CD4-positive, CD25-positive, alpha-beta regulatory T cell (primary cell): ENCODE measurements at regions not wholly inside any gene's neighbourhood (a gene's known extent, or its start where the extent isn't known, plus 50 kb on each side); places are given as distances from the start of the nearest gene placed in this dataset.

Experiments
- ATAC-seq, 2 donors: fragments of 150-1000 bp; cut with Tn5 transposase; one replicate each; pipeline ENCODE4 v1.10.0; 2021; ENCODE audit warnings: low read depth in 2 of 2, moderate number of reproducible peaks in 2 of 2, moderate library complexity in 1 of 2
- DNase-seq, 3 donors: peaks; one replicate each; pipeline versions ENCODE4 v3.0.0 to v3.0.0-alpha.2; 2012 to 2022; ENCODE audit warnings: mixed read lengths in 1 of 3
- H3K27ac ChIP-seq: one replicate; pipeline ENCODE4 v1.7.0; 2013; ENCODE audit warnings: mild to moderate bottlenecking, low read length; ENCODE audit not compliant: insufficient read depth, poor library complexity, severe bottlenecking
- H3K27me3 ChIP-seq: one replicate; pipeline ENCODE4 v1.7.0; 2013; ENCODE audit warnings: low read length; ENCODE audit not compliant: control insufficient read depth, insufficient read depth
- H3K36me3 ChIP-seq: one replicate; pipeline ENCODE4 v1.7.0; 2013; ENCODE audit warnings: mild to moderate bottlenecking, low read length, moderate library complexity; ENCODE audit not compliant: control insufficient read depth, insufficient read depth
- H3K4me1 ChIP-seq: 2 replicates; pipeline ENCODE4 v1.7.0; 2013; ENCODE audit warnings: mild to moderate bottlenecking, low read length; ENCODE audit not compliant: insufficient read depth, control insufficient read depth, poor library complexity, severe bottlenecking
- H3K4me3 ChIP-seq: one replicate; pipeline ENCODE4 v1.7.0; 2013; ENCODE audit warnings: low read depth, mild to moderate bottlenecking, low read length, moderate library complexity
- H3K9me3 ChIP-seq, 2 experiments: 1 replicate in 1 of 2; 2 replicates in 1 of 2; pipeline ENCODE4 v1.7.0; 2013; ENCODE audit warnings: low read length in 2 of 2, mild to moderate bottlenecking in 1 of 2, moderate library complexity in 1 of 2; ENCODE audit not compliant: control insufficient read depth in 2 of 2
- H3K27ac Mint-ChIP-seq, 3 donors: one replicate each; pipeline ENCODE4 v1.8.0; 2020 to 2022; ENCODE audit warnings: mild to moderate bottlenecking in 3 of 3, mixed read lengths in 3 of 3, moderate library complexity in 2 of 3
- H3K27me3 Mint-ChIP-seq: one replicate; pipeline ENCODE4 v1.8.0; 2022; ENCODE audit warnings: mild to moderate bottlenecking, mixed read lengths
- H3K36me3 Mint-ChIP-seq: one replicate; pipeline ENCODE4 v1.8.0; 2020; ENCODE audit warnings: mixed read lengths
- H3K4me1 Mint-ChIP-seq, 4 donors: one replicate each; pipeline ENCODE4 v1.8.0; 2020 to 2022; ENCODE audit warnings: mixed read lengths in 4 of 4, mild to moderate bottlenecking in 1 of 4
- H3K4me3 Mint-ChIP-seq, 4 donors: one replicate each; pipeline ENCODE4 v1.8.0; 2020 to 2022; ENCODE audit warnings: mild to moderate bottlenecking in 4 of 4, mixed read lengths in 4 of 4, moderate library complexity in 3 of 4
- H3K9me3 Mint-ChIP-seq, 7 donors: one replicate each; pipeline ENCODE4 v1.8.0; 2020 to 2022; ENCODE audit warnings: mixed read lengths in 7 of 7, mild to moderate bottlenecking in 3 of 7, moderate library complexity in 2 of 7

- ATAC-seq (no peak), DNase-seq (no peak)
- no peak overlapping the region for H3K4me3 Mint-ChIP-seq
- no peaks in the 10 kb centered on the region for H3K36me3 Mint-ChIP-seq
- Histone ChIP-seq H3K4me3 (no peak overlapping the region), H3K9me3 (peaks cover 4 to 14% of the 10 kb centered on the region in 2 experiments), H3K4me1 (no peaks in the 10 kb centered on the region), H3K27ac (no peak overlapping the region), H3K36me3 (no peaks in the 10 kb centered on the region), H3K27me3 (no peaks in the 10 kb centered on the region)
- no peaks in the 10 kb centered on the region for H3K27me3 Mint-ChIP-seq
- H3K4me1 Mint-ChIP-seq, result no peaks in the 10 kb centered on the region
- H3K9me3 Mint-ChIP-seq, result peaks cover 7 to 40% (median 13%) of the 10 kb centered on the region in 7 donors
- H3K27ac Mint-ChIP-seq, result no peak overlapping the region
These were observed 125.5 kb downstream of the TFCP2L1 start for GRCh38 chr2:121159291-121160071.

- no peaks in the 10 kb centered on the region for H3K27me3 ChIP-seq
- Mint-ChIP-seq H3K9me3 (peaks cover 7 to 40% (median 13%) of the 10 kb centered on the region in 7 donors), H3K4me1 (no peaks in the 10 kb centered on the region), H3K27ac (no peak overlapping the region), H3K27me3 (no peaks in the 10 kb centered on the region), H3K36me3 (no peaks in the 10 kb centered on the region), H3K4me3 (no peak overlapping the region)
- H3K27ac ChIP-seq, result no peak overlapping the region
- H3K4me1 ChIP-seq, result no peaks in the 10 kb centered on the region
- ATAC-seq (no peak), DNase-seq (no peak)
- peaks cover 4 to 14% of the 10 kb centered on the region in 2 experiments for H3K9me3 ChIP-seq
- no peaks in the 10 kb centered on the region for H3K36me3 ChIP-seq
- H3K4me3 ChIP-seq, result no peak overlapping the region
These were observed 124.6 kb downstream of the TFCP2L1 start for GRCh38 chr2:121160366-121160765.

- Mint-ChIP-seq H3K27me3 (no peaks in the 10 kb centered on the region), H3K4me1 (no peaks in the 10 kb centered on the region), H3K4me3 (no peak overlapping the region), H3K9me3 (peaks cover 7 to 37% (median 13%) of the 10 kb centered on the region in 7 donors), H3K27ac (no peak overlapping the region), H3K36me3 (no peaks in the 10 kb centered on the region)
- no peak for DNase-seq
- no peak for ATAC-seq
- no peak overlapping the region for H3K27ac ChIP-seq
- H3K4me3 ChIP-seq, result no peak overlapping the region
- H3K36me3 ChIP-seq, result no peaks in the 10 kb centered on the region
- peaks cover 4 to 14% of the 10 kb centered on the region in 2 experiments for H3K9me3 ChIP-seq
- no peaks in the 10 kb centered on the region for H3K27me3 ChIP-seq
- H3K4me1 ChIP-seq, result no peaks in the 10 kb centered on the region
These were observed 123.7 kb downstream of the TFCP2L1 start for GRCh38 chr2:121161272-121161671.

- Histone ChIP-seq H3K27ac (no peak overlapping the region), H3K9me3 (peaks cover 4 to 9% of the 10 kb centered on the region in 2 experiments), H3K4me3 (no peak overlapping the region), H3K36me3 (no peaks in the 10 kb centered on the region), H3K27me3 (no peaks in the 10 kb centered on the region), H3K4me1 (no peaks in the 10 kb centered on the region)
- Mint-ChIP-seq H3K4me1 (no peaks in the 10 kb centered on the region), H3K36me3 (no peaks in the 10 kb centered on the region), H3K4me3 (no peak overlapping the region), H3K27me3 (no peaks in the 10 kb centered on the region), H3K9me3 (peaks cover 4 to 24% (median 8%) of the 10 kb centered on the region in 7 donors), H3K27ac (no peak overlapping the region)
- DNase-seq, result no peak
- ATAC-seq, result no peak
These were observed 122.1 kb downstream of the TFCP2L1 start for GRCh38 chr2:121162893-121163292.

- Mint-ChIP-seq H3K4me3 (no peak overlapping the region), H3K27me3 (no peaks in the 10 kb centered on the region), H3K36me3 (no peaks in the 10 kb centered on the region), H3K9me3 (peaks cover 0 to 13% (median 7%) of the 10 kb centered on the region in 7 donors), H3K27ac (no peak overlapping the region), H3K4me1 (no peaks in the 10 kb centered on the region)
- no peaks in the 10 kb centered on the region for H3K4me1 ChIP-seq
- no peaks in the 10 kb centered on the region for H3K27me3 ChIP-seq
- no peak for ATAC-seq
- no peak overlapping the region for H3K4me3 ChIP-seq
- no peak for DNase-seq
- H3K27ac ChIP-seq, result no peak overlapping the region
- no peaks in the 10 kb centered on the region for H3K36me3 ChIP-seq
- peaks cover 0 to 4% of the 10 kb centered on the region in 2 experiments for H3K9me3 ChIP-seq
These were observed 121.0 kb downstream of the TFCP2L1 start for GRCh38 chr2:121164042-121164441.

- H3K4me3 ChIP-seq, result no peak overlapping the region
- H3K27me3 ChIP-seq, result no peaks in the 10 kb centered on the region
- no peak for DNase-seq
- H3K9me3 Mint-ChIP-seq, result peaks cover 0 to 12% (median 4%) of the 10 kb centered on the region in 7 donors
- no peaks in the 10 kb centered on the region for H3K27me3 Mint-ChIP-seq
- H3K4me3 Mint-ChIP-seq, result no peak overlapping the region
- no peak overlapping the region for H3K27ac ChIP-seq
- H3K4me1 ChIP-seq, result no peaks in the 10 kb centered on the region
- no peaks in the 10 kb centered on the region for H3K36me3 ChIP-seq
- H3K27ac Mint-ChIP-seq, result no peak overlapping the region
- no peak for ATAC-seq
- no peaks in the 10 kb centered on the region for H3K4me1 Mint-ChIP-seq
- H3K36me3 Mint-ChIP-seq, result no peaks in the 10 kb centered on the region
- H3K9me3 ChIP-seq, result no peaks in the 10 kb centered on the region
These were observed 119.9 kb downstream of the TFCP2L1 start for GRCh38 chr2:121165038-121165542.
